Liver (tissue), 8 donors: ENCODE measurements at regions not wholly inside any gene's neighbourhood (a gene's known extent, or its start where the extent isn't known, plus 50 kb on each side); places are given as distances from the start of the nearest gene placed in this dataset.

Experiments used
- DNase-seq: peaks from one replicate; pipeline ENCODE4 v3.0.0-alpha.2; 2017; ENCODE audit warnings: low spot score
- H3K27ac ChIP-seq, 2 donors: one replicate each; pipeline ENCODE4 v1.7.0; 2013; ENCODE audit warnings: inconsistent platforms in 2 of 2, low read length in 2 of 2, control low read depth in 1 of 2, low read depth in 1 of 2, mild to moderate bottlenecking in 1 of 2
- H3K27me3 ChIP-seq, 4 donors: one replicate each; pipeline versions ENCODE4 v1.6.1 to v1.7.0; 2013; ENCODE audit warnings: low read length in 3 of 4, inconsistent platforms in 1 of 4, mild to moderate bottlenecking in 1 of 4, moderate library complexity in 1 of 4; ENCODE audit not compliant: control insufficient read depth in 4 of 4, insufficient read depth in 4 of 4
- H3K36me3 ChIP-seq, 4 donors: one replicate each; pipeline versions ENCODE4 v1.6.1 to v1.7.0; 2013; ENCODE audit warnings: low read length in 3 of 4, mild to moderate bottlenecking in 3 of 4, low read depth in 1 of 4, moderate library complexity in 1 of 4; ENCODE audit not compliant: control insufficient read depth in 4 of 4, insufficient read depth in 3 of 4
- H3K4me1 ChIP-seq, 4 donors: one replicate each; pipeline versions ENCODE4 v1.6.1 to v1.7.0; 2013; ENCODE audit warnings: low read length in 3 of 4, mild to moderate bottlenecking in 3 of 4, moderate library complexity in 1 of 4; ENCODE audit not compliant: control insufficient read depth in 4 of 4, insufficient read depth in 4 of 4
- H3K4me3 ChIP-seq, 3 donors: one replicate each; pipeline versions ENCODE4 v1.6.1 to v1.7.0; 2013; ENCODE audit warnings: low read length in 3 of 3, control low read depth in 1 of 3, low read depth in 1 of 3, mild to moderate bottlenecking in 1 of 3
- H3K9ac ChIP-seq, 2 donors: one replicate each; pipeline ENCODE4 v1.7.0; 2013; ENCODE audit warnings: low read length in 2 of 2, mild to moderate bottlenecking in 2 of 2, moderate library complexity in 2 of 2, control low read depth in 1 of 2, low read depth in 1 of 2
- H3K9me3 ChIP-seq, 4 donors: one replicate each; pipeline versions ENCODE4 v1.6.1 to v1.7.0; 2013; ENCODE audit warnings: low read length in 3 of 4; ENCODE audit not compliant: control insufficient read depth in 4 of 4
- EGR1 ChIP-seq, 2 donors: IDR thresholded peaks; 2 replicates each; pipeline ENCODE4 v1.6.1; 2016 to 2018; ENCODE audit warnings: antibody characterized with exemption in 2 of 2, low read depth in 2 of 2
- FOXA1 ChIP-seq: IDR thresholded peaks from 2 replicates; pipeline ENCODE4 v1.6.1; 2016; ENCODE audit warnings: antibody characterized with exemption
- FOXA2 ChIP-seq: IDR thresholded peaks from 2 replicates; pipeline ENCODE4 v1.6.1; 2016; ENCODE audit warnings: antibody characterized with exemption
- GABPA ChIP-seq, 2 donors: IDR thresholded peaks in 1 of 2; conservative IDR thresholded peaks in 1 of 2; 2 replicates each; pipeline ENCODE4 v1.6.1; 2016; ENCODE audit warnings: antibody characterized with exemption in 2 of 2, mild to moderate bottlenecking in 1 of 2, moderate library complexity in 1 of 2
- HNF4A ChIP-seq, 2 donors: conservative IDR thresholded peaks; 2 replicates each; pipeline ENCODE4 v1.6.1; 2016; ENCODE audit warnings: antibody characterized with exemption in 2 of 2, mild to moderate bottlenecking in 2 of 2
- HNF4G ChIP-seq: IDR thresholded peaks from 2 replicates; pipeline ENCODE4 v1.6.1; 2016; ENCODE audit warnings: antibody characterized with exemption
- JUND ChIP-seq, 2 donors: IDR thresholded peaks; 2 replicates each; pipeline ENCODE4 v1.6.1; 2016; ENCODE audit warnings: antibody characterized with exemption in 2 of 2
- NR2F2 ChIP-seq: IDR thresholded peaks from 2 replicates; pipeline ENCODE4 v1.6.1; 2016; ENCODE audit warnings: antibody characterized with exemption
- RAD21 ChIP-seq, 2 donors: IDR thresholded peaks; 2 replicates each; pipeline ENCODE4 v1.6.1; 2016; ENCODE audit warnings: antibody characterized with exemption in 2 of 2, mild to moderate bottlenecking in 2 of 2
- RXRA ChIP-seq, 2 donors: IDR thresholded peaks; 2 replicates each; pipeline ENCODE4 v1.6.1; 2017 to 2018; ENCODE audit warnings: antibody characterized with exemption in 2 of 2, mild to moderate bottlenecking in 1 of 2
- SP1 ChIP-seq: IDR thresholded peaks from 2 replicates; pipeline ENCODE4 v1.6.1; 2018; ENCODE audit warnings: antibody characterized with exemption, mild to moderate bottlenecking
- TAF1 ChIP-seq: conservative IDR thresholded peaks from 2 replicates; pipeline ENCODE4 v1.6.1; 2016; ENCODE audit warnings: antibody characterized with exemption, mild to moderate bottlenecking
- YY1 ChIP-seq: IDR thresholded peaks from 2 replicates; pipeline ENCODE4 v1.6.1; 2016; ENCODE audit warnings: antibody characterized with exemption, mild to moderate bottlenecking
- whole genome bisulfite sequencing: extraction: QIAGEN DNeasy Blood & Tissue Kit; methylation state at CpG from one replicate; pipeline ENCODE4 v1.1.7; 2013; 5-methylcytosine and 5-hydroxymethylcytosine counted together
- TF ChIP-seq, protein P1 (sequence below): IDR thresholded peaks from 2 replicates; pipeline ENCODE4 v1.6.1; 2016; ENCODE audit warnings: antibody characterized with exemption
- TF ChIP-seq, protein P2 (sequence below): IDR thresholded peaks from 2 replicates; pipeline ENCODE4 v1.6.1; 2016; ENCODE audit warnings: antibody characterized with exemption, mild to moderate bottlenecking
- TF ChIP-seq, protein P3 (sequence below): IDR thresholded peaks from 2 replicates; pipeline ENCODE4 v1.6.1; 2016; ENCODE audit warnings: antibody characterized with exemption
- TF ChIP-seq, protein P4 (sequence below): fragments of 150-350 bp; IDR thresholded peaks from 2 replicates; pipeline ENCODE4 v1.5.1; 2017; ENCODE audit warnings: improper control_type of control experiment, low read depth, low read length; ENCODE audit not compliant: missing input control
- TF ChIP-seq, protein P5 (sequence below): IDR thresholded peaks from 2 replicates; pipeline ENCODE4 v1.6.1; 2016; ENCODE audit warnings: antibody characterized with exemption
- donor health status: healthy.
- donor health status: healthy.
- donor health status: healthy.
- donor health status: healthy.
- donor health status: healthy.

DNA sequence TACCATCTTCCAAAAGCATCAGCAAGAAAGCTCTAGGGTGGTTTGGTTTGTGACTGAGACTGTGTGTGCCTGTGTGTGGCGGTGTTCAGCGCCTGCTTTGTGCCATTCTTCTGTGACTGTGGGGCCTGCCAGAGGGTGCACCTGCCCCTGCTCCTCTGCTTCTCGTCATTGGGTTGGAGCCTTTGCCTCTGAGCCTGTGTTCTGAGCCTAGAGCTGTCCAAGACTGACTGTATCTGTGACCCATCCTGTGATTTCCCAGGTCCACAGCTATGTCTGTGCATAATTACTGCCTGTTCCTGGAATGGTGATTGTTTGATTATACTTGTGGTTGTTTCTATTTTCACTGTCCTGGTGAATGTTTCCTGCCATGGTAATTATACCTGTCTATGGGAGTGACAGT lies 57.1 kb upstream of the KLHL29 start:
- Histone ChIP-seq H3K36me3 (no peaks in the 10 kb centered on the region), H3K9ac (no peak overlapping the region), H3K27me3 (peaks cover 0 to 2% (median 0%) of the 10 kb centered on the region in 4 donors), H3K9me3 (no peaks in the 10 kb centered on the region), H3K27ac (no peak overlapping the region), H3K4me3 (no peak overlapping the region), H3K4me1 (no peaks in the 10 kb centered on the region)
- DNase-seq = no peak
- no peak for TF ChIP-seq EGR1 (IDR thresholded peaks at IDR 0.05; ENCODE audit: low read depth in 2 of 2)
- TF ChIP-seq HNF4G = no peak
- TF ChIP-seq NR2F2 = no peak
- TF ChIP-seq RXRA (IDR thresholded peaks at IDR 0.05) = no peak
- TF ChIP-seq, protein P1, sequence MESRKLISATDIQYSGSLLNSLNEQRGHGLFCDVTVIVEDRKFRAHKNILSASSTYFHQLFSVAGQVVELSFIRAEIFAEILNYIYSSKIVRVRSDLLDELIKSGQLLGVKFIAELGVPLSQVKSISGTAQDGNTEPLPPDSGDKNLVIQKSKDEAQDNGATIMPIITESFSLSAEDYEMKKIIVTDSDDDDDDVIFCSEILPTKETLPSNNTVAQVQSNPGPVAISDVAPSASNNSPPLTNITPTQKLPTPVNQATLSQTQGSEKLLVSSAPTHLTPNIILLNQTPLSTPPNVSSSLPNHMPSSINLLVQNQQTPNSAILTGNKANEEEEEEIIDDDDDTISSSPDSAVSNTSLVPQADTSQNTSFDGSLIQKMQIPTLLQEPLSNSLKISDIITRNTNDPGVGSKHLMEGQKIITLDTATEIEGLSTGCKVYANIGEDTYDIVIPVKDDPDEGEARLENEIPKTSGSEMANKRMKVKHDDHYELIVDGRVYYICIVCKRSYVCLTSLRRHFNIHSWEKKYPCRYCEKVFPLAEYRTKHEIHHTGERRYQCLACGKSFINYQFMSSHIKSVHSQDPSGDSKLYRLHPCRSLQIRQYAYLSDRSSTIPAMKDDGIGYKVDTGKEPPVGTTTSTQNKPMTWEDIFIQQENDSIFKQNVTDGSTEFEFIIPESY = no peak
- no peak for TF ChIP-seq RAD21 (IDR thresholded peaks at IDR 0.05)
- TF ChIP-seq, protein P2, sequence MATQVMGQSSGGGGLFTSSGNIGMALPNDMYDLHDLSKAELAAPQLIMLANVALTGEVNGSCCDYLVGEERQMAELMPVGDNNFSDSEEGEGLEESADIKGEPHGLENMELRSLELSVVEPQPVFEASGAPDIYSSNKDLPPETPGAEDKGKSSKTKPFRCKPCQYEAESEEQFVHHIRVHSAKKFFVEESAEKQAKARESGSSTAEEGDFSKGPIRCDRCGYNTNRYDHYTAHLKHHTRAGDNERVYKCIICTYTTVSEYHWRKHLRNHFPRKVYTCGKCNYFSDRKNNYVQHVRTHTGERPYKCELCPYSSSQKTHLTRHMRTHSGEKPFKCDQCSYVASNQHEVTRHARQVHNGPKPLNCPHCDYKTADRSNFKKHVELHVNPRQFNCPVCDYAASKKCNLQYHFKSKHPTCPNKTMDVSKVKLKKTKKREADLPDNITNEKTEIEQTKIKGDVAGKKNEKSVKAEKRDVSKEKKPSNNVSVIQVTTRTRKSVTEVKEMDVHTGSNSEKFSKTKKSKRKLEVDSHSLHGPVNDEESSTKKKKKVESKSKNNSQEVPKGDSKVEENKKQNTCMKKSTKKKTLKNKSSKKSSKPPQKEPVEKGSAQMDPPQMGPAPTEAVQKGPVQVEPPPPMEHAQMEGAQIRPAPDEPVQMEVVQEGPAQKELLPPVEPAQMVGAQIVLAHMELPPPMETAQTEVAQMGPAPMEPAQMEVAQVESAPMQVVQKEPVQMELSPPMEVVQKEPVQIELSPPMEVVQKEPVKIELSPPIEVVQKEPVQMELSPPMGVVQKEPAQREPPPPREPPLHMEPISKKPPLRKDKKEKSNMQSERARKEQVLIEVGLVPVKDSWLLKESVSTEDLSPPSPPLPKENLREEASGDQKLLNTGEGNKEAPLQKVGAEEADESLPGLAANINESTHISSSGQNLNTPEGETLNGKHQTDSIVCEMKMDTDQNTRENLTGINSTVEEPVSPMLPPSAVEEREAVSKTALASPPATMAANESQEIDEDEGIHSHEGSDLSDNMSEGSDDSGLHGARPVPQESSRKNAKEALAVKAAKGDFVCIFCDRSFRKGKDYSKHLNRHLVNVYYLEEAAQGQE = no peak
- TF ChIP-seq, protein P3, sequence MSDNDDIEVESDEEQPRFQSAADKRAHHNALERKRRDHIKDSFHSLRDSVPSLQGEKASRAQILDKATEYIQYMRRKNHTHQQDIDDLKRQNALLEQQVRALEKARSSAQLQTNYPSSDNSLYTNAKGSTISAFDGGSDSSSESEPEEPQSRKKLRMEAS = no peak
- no peak for TF ChIP-seq TAF1
- TF ChIP-seq, protein P4, sequence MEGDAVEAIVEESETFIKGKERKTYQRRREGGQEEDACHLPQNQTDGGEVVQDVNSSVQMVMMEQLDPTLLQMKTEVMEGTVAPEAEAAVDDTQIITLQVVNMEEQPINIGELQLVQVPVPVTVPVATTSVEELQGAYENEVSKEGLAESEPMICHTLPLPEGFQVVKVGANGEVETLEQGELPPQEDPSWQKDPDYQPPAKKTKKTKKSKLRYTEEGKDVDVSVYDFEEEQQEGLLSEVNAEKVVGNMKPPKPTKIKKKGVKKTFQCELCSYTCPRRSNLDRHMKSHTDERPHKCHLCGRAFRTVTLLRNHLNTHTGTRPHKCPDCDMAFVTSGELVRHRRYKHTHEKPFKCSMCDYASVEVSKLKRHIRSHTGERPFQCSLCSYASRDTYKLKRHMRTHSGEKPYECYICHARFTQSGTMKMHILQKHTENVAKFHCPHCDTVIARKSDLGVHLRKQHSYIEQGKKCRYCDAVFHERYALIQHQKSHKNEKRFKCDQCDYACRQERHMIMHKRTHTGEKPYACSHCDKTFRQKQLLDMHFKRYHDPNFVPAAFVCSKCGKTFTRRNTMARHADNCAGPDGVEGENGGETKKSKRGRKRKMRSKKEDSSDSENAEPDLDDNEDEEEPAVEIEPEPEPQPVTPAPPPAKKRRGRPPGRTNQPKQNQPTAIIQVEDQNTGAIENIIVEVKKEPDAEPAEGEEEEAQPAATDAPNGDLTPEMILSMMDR = no peak
- TF ChIP-seq GABPA (IDR thresholded peaks at IDR 0.05 in 1 of 2, conservative IDR thresholded peaks at IDR 0.05 in 1 of 2) = no peak
- no peak for TF ChIP-seq FOXA2
- TF ChIP-seq SP1 = no peak
- no peak for TF ChIP-seq HNF4A (conservative IDR thresholded peaks at IDR 0.05)
- TF ChIP-seq FOXA1 = no peak
- TF ChIP-seq, protein P5, sequence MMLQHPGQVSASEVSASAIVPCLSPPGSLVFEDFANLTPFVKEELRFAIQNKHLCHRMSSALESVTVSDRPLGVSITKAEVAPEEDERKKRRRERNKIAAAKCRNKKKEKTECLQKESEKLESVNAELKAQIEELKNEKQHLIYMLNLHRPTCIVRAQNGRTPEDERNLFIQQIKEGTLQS = no peak
- no peak for TF ChIP-seq JUND (IDR thresholded peaks at IDR 0.05)
- no peak for TF ChIP-seq YY1
- 79% methylated on average over 3 of the region's 3 CpGs for WGBS
